Kidney (tissue), 13 donors: ENCODE measurements at regions not wholly inside any gene's neighbourhood (a gene's known extent, or its start where the extent isn't known, plus 50 kb on each side); places are given as distances from the start of the nearest gene placed in this dataset.

ENCODE experiments used
- DNase-seq, 5 donors: peaks; one replicate each; pipeline ENCODE4 v3.0.0-alpha.2; 2013 to 2020
- FAIRE-seq: peaks from 2 replicates; lab custom pipeline; 2012; peaks lifted over from hg19 to GRCh38; lab: Jason Lieb, UNC
- H3K27ac ChIP-seq, 2 donors: one replicate each; pipeline ENCODE4 v1.7.0; 2013; ENCODE audit warnings: low read depth in 2 of 2, low read length in 2 of 2, inconsistent platforms in 1 of 2
- H3K27me3 ChIP-seq: one replicate; pipeline ENCODE4 v1.7.1; 2013; ENCODE audit warnings: low read length, inconsistent platforms; ENCODE audit not compliant: control insufficient read depth, insufficient read depth
- H3K36me3 ChIP-seq, 3 donors: one replicate each; pipeline versions ENCODE4 v1.7.0 to v1.7.1; 2013; ENCODE audit warnings: low read length in 3 of 3, control low read depth in 1 of 3, inconsistent platforms in 1 of 3; ENCODE audit not compliant: insufficient read depth in 3 of 3, control insufficient read depth in 2 of 3
- H3K4me1 ChIP-seq, 3 donors: one replicate each; pipeline versions ENCODE4 v1.7.0 to v1.7.1; 2013; ENCODE audit warnings: low read length in 3 of 3, inconsistent platforms in 1 of 3, low read depth in 1 of 3; ENCODE audit not compliant: control insufficient read depth in 2 of 3, insufficient read depth in 2 of 3
- H3K4me3 ChIP-seq, 3 donors: one replicate each; pipeline versions ENCODE4 v1.7.0 to v1.8.1; 2013; ENCODE audit warnings: low read length in 3 of 3, control low read depth in 1 of 3, inconsistent platforms in 1 of 3
- H3K9ac ChIP-seq, 3 donors: one replicate each; pipeline versions ENCODE4 v1.7.0 to v1.7.1; 2013; ENCODE audit warnings: low read length in 3 of 3, control low read depth in 1 of 3, inconsistent platforms in 1 of 3
- H3K9me3 ChIP-seq, 3 donors: one replicate each; pipeline versions ENCODE4 v1.7.0 to v1.7.1; 2013; ENCODE audit warnings: low read length in 3 of 3, control low read depth in 1 of 3, inconsistent platforms in 1 of 3; ENCODE audit not compliant: control insufficient read depth in 2 of 3, insufficient read depth in 1 of 3
- CTCF ChIP-seq: IDR thresholded peaks from 3 replicates; pipeline ENCODE4 v1.5.1; 2012; ENCODE audit warnings: mild to moderate bottlenecking, moderate library complexity, borderline replicate concordance; ENCODE audit not compliant: insufficient read depth; ENCODE audit errors: extremely low read depth
- intact Hi-C: fragments of 100-400 bp; cut with DNase I; formaldehyde crosslinking; loops from one replicate; pipeline ENCODE4 v1.11.1; 2022
- donor health status: control.
- donor health status: control.
- donor health status: control.
- donor health status: control.
- donor health status: control.
- donor health status: DM: yes; HTN: yes; CAD: no.
- donor health status: Normal renal cell carcinoma (clear cell type).

- H3K9ac ChIP-seq, result no peak overlapping the region
- FAIRE-seq (no peak), DNase-seq (no peak)
- no peak overlapping the region for H3K27ac ChIP-seq
- intact Hi-C loops, result no loop called here
- TF ChIP-seq CTCF, result no peak
- H3K36me3 ChIP-seq, result no peaks in the 10 kb centered on the region
- no peaks in the 10 kb centered on the region for H3K9me3 ChIP-seq
- no peak overlapping the region for H3K4me3 ChIP-seq
- H3K27me3 ChIP-seq, result no peaks in the 10 kb centered on the region
- H3K4me1 ChIP-seq, result no peaks in the 10 kb centered on the region
Measured at GRCh38 chr16:63195336-63195735, 1159.1 kb upstream of the CDH8 start.

- intact Hi-C loops, result no loop called here
- FAIRE-seq (no peak), DNase-seq (no peak)
- no peaks in the 10 kb centered on the region for H3K9me3 ChIP-seq
- no peaks in the 10 kb centered on the region for H3K36me3 ChIP-seq
- no peaks in the 10 kb centered on the region for H3K27me3 ChIP-seq
- H3K27ac ChIP-seq, result no peak overlapping the region
- TF ChIP-seq CTCF, result no peak
- no peaks in the 10 kb centered on the region for H3K4me1 ChIP-seq
- H3K4me3 ChIP-seq, result no peak overlapping the region
- H3K9ac ChIP-seq, result no peak overlapping the region
Measured at GRCh38 chr16:63192980-63193379, 1156.7 kb upstream of the CDH8 start.

GRCh38 chr16:63188086-63188771 lies 1152.0 kb upstream of the CDH8 start:
- H3K27me3 ChIP-seq, result no peaks in the 10 kb centered on the region
- H3K4me3 ChIP-seq, result peak overlapping the region in 2 of 3 donors; percentile 2 to 9
- no peaks in the 10 kb centered on the region for H3K9me3 ChIP-seq
- peak in 2 of 5 donors; percentile 49 to 69 for DNase-seq
- TF ChIP-seq CTCF, result no peak
- H3K27ac ChIP-seq, result no peak overlapping the region
- H3K9ac ChIP-seq, result no peak overlapping the region
- intact Hi-C loops, result no loop called here
- H3K4me1 ChIP-seq, result peaks cover 0 to 3% (median 0%) of the 10 kb centered on the region in 3 donors
- FAIRE-seq, result no peak
- H3K36me3 ChIP-seq, result no peaks in the 10 kb centered on the region

- intact Hi-C loops, result no loop called here
- H3K4me1 ChIP-seq, result peaks cover 0 to 3% (median 0%) of the 10 kb centered on the region in 3 donors
- no peaks in the 10 kb centered on the region for H3K27me3 ChIP-seq
- no peak for FAIRE-seq
- no peak overlapping the region for H3K9ac ChIP-seq
- H3K9me3 ChIP-seq, result no peaks in the 10 kb centered on the region
- no peak overlapping the region for H3K27ac ChIP-seq
- no peaks in the 10 kb centered on the region for H3K36me3 ChIP-seq
- no peak for TF ChIP-seq CTCF
- no peak for DNase-seq
- peak overlapping the region in 1 of 3 donors; percentile 2 for H3K4me3 ChIP-seq
Measured at GRCh38 chr16:63187638-63188037, 1151.4 kb upstream of the CDH8 start.
